Astrocyte (in vitro differentiated cells and primary cell): ENCODE measurements at regions not wholly inside any gene's neighbourhood (a gene's known extent, or its start where the extent isn't known, plus 50 kb on each side); places are given as distances from the start of the nearest gene placed in this dataset.

Experiments
- DNase-seq: peaks from one replicate; pipeline ENCODE4 v3.0.0-alpha.2; 2010; ENCODE audit warnings: low read depth
- FAIRE-seq: peaks from 2 replicates; lab custom pipeline; 2011; peaks lifted over from hg19 to GRCh38; lab: Jason Lieb, UNC
- H2AFZ ChIP-seq: 2 replicates; pipeline ENCODE4 v1.6.0; 2012; ENCODE audit warnings: low read depth, low read length, inconsistent platforms
- H3K27ac ChIP-seq: 2 replicates; pipeline ENCODE4 v1.5.1; 2011; ENCODE audit warnings: low read depth, low read length, inconsistent platforms
- H3K27me3 ChIP-seq: 2 replicates; pipeline ENCODE4 v1.6.0; 2011; ENCODE audit warnings: low read length, inconsistent platforms; ENCODE audit not compliant: insufficient read depth
- H3K36me3 ChIP-seq: 2 replicates; pipeline ENCODE4 v1.5.1; 2011; ENCODE audit warnings: low read length, inconsistent platforms; ENCODE audit not compliant: insufficient read depth
- H3K4me1 ChIP-seq: 2 replicates; pipeline ENCODE4 v1.5.1; 2011; ENCODE audit warnings: low read length, inconsistent platforms; ENCODE audit not compliant: insufficient read depth
- H3K4me2 ChIP-seq: 2 replicates; pipeline ENCODE4 v1.6.0; 2012; ENCODE audit warnings: low read length, inconsistent platforms
- H3K4me3 ChIP-seq: 2 replicates; pipeline ENCODE4 v1.5.1; 2011; ENCODE audit warnings: low read depth, mild to moderate bottlenecking, low read length, inconsistent platforms; ENCODE audit not compliant: insufficient read depth
- H3K79me2 ChIP-seq: 2 replicates; pipeline ENCODE4 v1.6.0; 2012; ENCODE audit warnings: mild to moderate bottlenecking, low read length, inconsistent platforms; ENCODE audit not compliant: insufficient read depth
- H3K9ac ChIP-seq: 2 replicates; pipeline ENCODE4 v1.6.0; 2012; ENCODE audit warnings: mild to moderate bottlenecking, low read length, inconsistent platforms
- H3K9me3 ChIP-seq: 2 replicates; pipeline ENCODE4 v1.5.1; 2012; ENCODE audit warnings: low read depth, mild to moderate bottlenecking, low read length, inconsistent platforms; ENCODE audit not compliant: insufficient read depth
- H4K20me1 ChIP-seq: 2 replicates; pipeline ENCODE4 v1.6.0; 2012; ENCODE audit warnings: low read length, inconsistent platforms; ENCODE audit not compliant: insufficient read depth
- H3K27ac Mint-ChIP-seq: one replicate; pipeline ENCODE4 v1.8.0; 2021; ENCODE audit warnings: mild to moderate bottlenecking, mixed read lengths; ENCODE audit not compliant: unreplicated experiment
- H3K27me3 Mint-ChIP-seq: one replicate; pipeline ENCODE4 v1.8.0; 2021; ENCODE audit warnings: low read depth, mixed read lengths; ENCODE audit not compliant: unreplicated experiment
- H3K36me3 Mint-ChIP-seq: one replicate; pipeline ENCODE4 v1.8.0; 2021; ENCODE audit warnings: low read depth, mixed read lengths; ENCODE audit not compliant: unreplicated experiment
- H3K4me1 Mint-ChIP-seq: one replicate; pipeline ENCODE4 v1.8.0; 2021; ENCODE audit warnings: low read depth, mixed read lengths; ENCODE audit not compliant: unreplicated experiment
- H3K4me3 Mint-ChIP-seq: one replicate; pipeline ENCODE4 v1.8.0; 2021; ENCODE audit warnings: mild to moderate bottlenecking, moderate library complexity, mixed read lengths; ENCODE audit not compliant: unreplicated experiment
- H3K9me3 Mint-ChIP-seq: one replicate; pipeline ENCODE4 v1.8.0; 2021; ENCODE audit warnings: mild to moderate bottlenecking, mixed read lengths; ENCODE audit not compliant: unreplicated experiment
- CTCF ChIP-seq: IDR thresholded peaks from 2 replicates; pipeline ENCODE4 v1.5.1; 2011; ENCODE audit warnings: low read depth, mild to moderate bottlenecking, inconsistent platforms, low read length, moderate library complexity; ENCODE audit not compliant: insufficient read depth
- EZH2 ChIP-seq: IDR thresholded peaks from 2 replicates; pipeline ENCODE4 v1.6.1; 2012; ENCODE audit warnings: mild to moderate bottlenecking, low read length, inconsistent platforms; ENCODE audit not compliant: insufficient read depth

GRCh38 chr10:125375210-125375609, 214.8 kb upstream of the CTBP2 start:
- Histone ChIP-seq H3K9ac (no peak overlapping the region), H3K27ac (no peak overlapping the region), H3K27me3 (no peaks in the 10 kb centered on the region), H4K20me1 (no peaks in the 10 kb centered on the region), H2AFZ (no peak overlapping the region), H3K4me2 (no peak overlapping the region), H3K9me3 (peaks cover 3% of the 10 kb centered on the region), H3K79me2 (no peaks in the 10 kb centered on the region), H3K4me1 (no peaks in the 10 kb centered on the region), H3K4me3 (no peak overlapping the region), H3K36me3 (no peaks in the 10 kb centered on the region)
- Mint-ChIP-seq H3K9me3 (peaks cover 9% of the 10 kb centered on the region), H3K27me3 (peaks cover 14% of the 10 kb centered on the region), H3K4me1 (no peaks in the 10 kb centered on the region), H3K36me3 (no peaks in the 10 kb centered on the region), H3K27ac (no peak overlapping the region), H3K4me3 (no peak overlapping the region)
- TF ChIP-seq EZH2 = no peak
- peak; percentile 3 for TF ChIP-seq CTCF
- DNase-seq (no peak), FAIRE-seq (no peak)

GRCh38 chr10:125373546-125373945, 213.2 kb upstream of the CTBP2 start:
- TF ChIP-seq EZH2 = no peak
- TF ChIP-seq CTCF = no peak
- peaks cover 18% of the 10 kb centered on the region for H3K27me3 Mint-ChIP-seq
- Histone ChIP-seq H3K4me3 (no peak overlapping the region), H3K9me3 (no peaks in the 10 kb centered on the region), H3K4me1 (no peaks in the 10 kb centered on the region), H2AFZ (no peak overlapping the region), H3K79me2 (no peaks in the 10 kb centered on the region), H3K36me3 (no peaks in the 10 kb centered on the region), H3K27me3 (no peaks in the 10 kb centered on the region), H3K4me2 (no peak overlapping the region), H3K9ac (no peak overlapping the region), H4K20me1 (no peaks in the 10 kb centered on the region), H3K27ac (no peak overlapping the region)
- H3K36me3 Mint-ChIP-seq = no peaks in the 10 kb centered on the region
- no peak for FAIRE-seq
- no peaks in the 10 kb centered on the region for H3K4me1 Mint-ChIP-seq
- peaks cover 4% of the 10 kb centered on the region for H3K9me3 Mint-ChIP-seq
- H3K4me3 Mint-ChIP-seq = no peak overlapping the region
- no peak for DNase-seq
- H3K27ac Mint-ChIP-seq = no peak overlapping the region

- FAIRE-seq = no peak
- H3K4me3 Mint-ChIP-seq = no peak overlapping the region
- Histone ChIP-seq H3K36me3 (no peaks in the 10 kb centered on the region), H3K9ac (no peak overlapping the region), H3K27me3 (no peaks in the 10 kb centered on the region), H2AFZ (peak overlapping the region; percentile 26), H3K4me1 (no peaks in the 10 kb centered on the region), H3K79me2 (no peaks in the 10 kb centered on the region), H4K20me1 (no peaks in the 10 kb centered on the region), H3K27ac (no peak overlapping the region), H3K4me3 (no peak overlapping the region), H3K4me2 (no peak overlapping the region), H3K9me3 (no peaks in the 10 kb centered on the region)
- H3K36me3 Mint-ChIP-seq = no peaks in the 10 kb centered on the region
- no peak overlapping the region for H3K27ac Mint-ChIP-seq
- H3K4me1 Mint-ChIP-seq = no peaks in the 10 kb centered on the region
- H3K9me3 Mint-ChIP-seq = peaks cover 4% of the 10 kb centered on the region
- H3K27me3 Mint-ChIP-seq = peaks cover 11% of the 10 kb centered on the region
- no peak for DNase-seq
- TF ChIP-seq CTCF (no peak), EZH2 (no peak)
Measured at GRCh38 chr10:125370578-125370977, 210.2 kb upstream of the CTBP2 start.
